Amniotic stem cell (primary cell): ENCODE measurements at regions not wholly inside any gene's neighbourhood (a gene's known extent, or its start where the extent isn't known, plus 50 kb on each side); places are given as distances from the start of the nearest gene placed in this dataset.
"Not testable (repeated sequence)": the region's sequence is repeated elsewhere in the genome, so short reads cannot be mapped to it uniquely, and the experiment has no call there.

Source experiments
- DNase-seq: peaks from one replicate; lab custom pipeline; 2025; lab: John Stamatoyannopoulos, UW

GRCh38 chrX:52261125-52261462, 76.4 kb downstream of the MAGED4 start:
- DNase-seq = no peak

GRCh38 chrX:52261463-52262194, 76.9 kb downstream of the MAGED4 start:
- peak; percentile 78 for DNase-seq

- no peak for DNase-seq
Measured at GRCh38 chrX:52262195-52262546, 77.5 kb downstream of the MAGED4 start.

GRCh38 chrX:52263417-52263816, 78.7 kb downstream of the MAGED4 start:
- no peak for DNase-seq

GRCh38 chrX:52265713-52266112, 81.0 kb downstream of the MAGED4 start:
- DNase-seq = no peak

GRCh38 chrX:52268502-52268901, 83.8 kb downstream of the MAGED4 start:
- not testable (repeated sequence) for DNase-seq

GRCh38 chrX:52270453-52271116, 85.9 kb downstream of the MAGED4 start:
- no peak for DNase-seq

- DNase-seq = no peak
Measured at GRCh38 chrX:52271206-52271605, 86.5 kb downstream of the MAGED4 start.

- DNase-seq = no peak
Measured at GRCh38 chrX:52277666-52278065, 91.2 kb upstream of the XAGE2 start.

GRCh38 chrX:52280812-52281211, 88.0 kb upstream of the XAGE2 start:
- no peak for DNase-seq

GRCh38 chrX:52284865-52285264, 84.0 kb upstream of the XAGE2 start:
- no peak for DNase-seq

- not testable (repeated sequence) for DNase-seq
Measured at GRCh38 chrX:52298968-52299367, 69.9 kb upstream of the XAGE2 start.

- not testable (repeated sequence) for DNase-seq
Measured at GRCh38 chrX:52308532-52308931, 60.3 kb upstream of the XAGE2 start.
